GM18861 (cell line): ENCODE measurements at regions not wholly inside any gene's neighbourhood (a gene's known extent, or its start where the extent isn't known, plus 50 kb on each side); places are given as distances from the start of the nearest gene placed in this dataset.

Experiments
- ATAC-seq: cut with Tn5 transposase; IDR thresholded peaks from one replicate; pipeline ENCODE4 v1.9.1; 2021; ENCODE audit not compliant: unreplicated experiment

- no peak for ATAC-seq
Measured at GRCh38 chr16:9185381-9185780, 93.9 kb downstream of the HAPSTR1 start.

DNA sequence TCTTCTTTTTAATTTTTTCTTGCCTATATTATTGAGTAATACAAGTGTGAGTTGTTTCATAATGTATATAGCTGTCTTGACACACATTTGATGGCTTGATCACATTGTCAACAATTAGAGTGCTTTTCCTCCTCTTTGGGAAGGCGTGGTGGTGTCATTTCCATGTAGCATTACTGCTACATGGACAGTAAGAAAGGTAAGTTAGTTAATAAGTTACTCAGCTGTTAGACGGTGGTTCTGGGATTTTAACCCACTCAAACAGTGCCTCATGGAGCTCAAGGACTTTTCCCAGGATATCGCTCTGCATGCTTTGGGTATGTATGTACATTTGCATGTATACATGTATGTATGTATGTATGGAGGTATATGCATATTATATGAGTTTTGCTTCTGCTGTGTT is 94.6 kb downstream of the HAPSTR1 start:
- no peak for ATAC-seq

GRCh38 chr16:9188721-9189120 is 97.3 kb downstream of the HAPSTR1 start:
- no peak for ATAC-seq

DNA sequence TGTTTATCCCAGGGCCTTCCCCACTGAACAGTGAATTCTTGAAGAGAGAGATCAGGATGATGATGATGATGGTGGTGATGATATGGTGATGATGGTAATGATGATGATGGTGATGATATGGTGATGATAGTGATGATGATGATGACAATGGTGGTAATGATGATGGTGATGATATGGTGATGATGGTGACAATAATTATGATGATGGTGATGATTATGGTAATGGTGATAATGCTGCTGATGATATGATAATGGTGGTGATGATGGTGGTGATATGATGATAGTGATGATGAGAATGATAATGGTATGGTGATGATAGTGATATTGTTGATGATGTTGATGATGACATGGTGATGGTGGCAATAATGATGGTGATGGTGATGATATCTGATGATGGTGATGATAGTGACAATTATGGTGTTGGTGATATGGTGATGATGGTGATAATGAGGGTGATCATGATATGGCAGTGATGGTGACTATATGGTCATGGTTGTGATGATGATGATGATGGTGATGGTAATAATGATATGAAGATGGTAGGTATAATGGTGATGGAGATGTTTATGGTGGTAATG is 99.9 kb downstream of the HAPSTR1 start:
- ATAC-seq = no peak

GRCh38 chr16:9192746-9193145 is 101.3 kb downstream of the HAPSTR1 start:
- no peak for ATAC-seq

- ATAC-seq = no peak
Measured at GRCh38 chr16:9195287-9195686, 103.8 kb downstream of the HAPSTR1 start.

GRCh38 chr16:9197957-9198661 is 106.7 kb downstream of the HAPSTR1 start:
- ATAC-seq = no peak

DNA sequence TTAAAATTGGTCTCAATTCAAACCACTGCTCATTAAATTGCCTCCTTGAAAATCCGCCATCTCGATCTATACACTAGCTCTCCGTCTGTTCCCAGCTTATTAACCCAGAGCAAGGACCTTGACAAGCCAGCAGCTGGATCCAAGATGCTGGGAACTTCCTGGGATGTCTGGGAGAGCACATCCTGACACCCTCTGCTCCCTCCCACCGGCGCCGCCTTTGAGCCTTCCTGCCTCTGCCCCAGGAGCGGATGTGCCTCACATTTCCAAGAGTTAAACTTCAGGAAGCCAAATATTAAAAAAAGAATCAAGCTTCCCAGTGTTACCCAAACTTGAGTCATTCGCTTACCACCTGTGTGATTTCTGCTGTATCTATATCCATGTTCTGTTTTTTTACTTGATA is 107.9 kb downstream of the HAPSTR1 start:
- ATAC-seq = no peak

DNA sequence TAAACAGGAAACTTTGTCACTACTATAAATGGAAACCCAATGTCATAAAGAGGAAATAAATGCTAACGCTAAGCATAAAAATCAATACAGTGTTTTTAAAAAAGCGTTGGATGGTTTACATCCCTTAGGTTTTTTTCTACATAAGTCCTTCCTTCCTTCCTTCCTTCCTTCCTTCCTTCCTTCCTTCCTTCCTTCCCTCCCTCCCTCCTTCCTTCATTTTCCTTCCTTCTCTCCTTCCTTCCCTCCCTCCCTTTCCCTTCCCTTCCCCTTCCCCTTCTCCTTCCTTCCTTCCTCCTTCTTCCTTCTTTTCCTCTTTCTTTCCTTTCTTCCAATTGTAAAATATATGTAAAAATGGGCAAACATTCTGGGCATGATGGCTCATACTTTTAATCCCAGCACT is 108.3 kb downstream of the HAPSTR1 start:
- ATAC-seq = no peak

DNA sequence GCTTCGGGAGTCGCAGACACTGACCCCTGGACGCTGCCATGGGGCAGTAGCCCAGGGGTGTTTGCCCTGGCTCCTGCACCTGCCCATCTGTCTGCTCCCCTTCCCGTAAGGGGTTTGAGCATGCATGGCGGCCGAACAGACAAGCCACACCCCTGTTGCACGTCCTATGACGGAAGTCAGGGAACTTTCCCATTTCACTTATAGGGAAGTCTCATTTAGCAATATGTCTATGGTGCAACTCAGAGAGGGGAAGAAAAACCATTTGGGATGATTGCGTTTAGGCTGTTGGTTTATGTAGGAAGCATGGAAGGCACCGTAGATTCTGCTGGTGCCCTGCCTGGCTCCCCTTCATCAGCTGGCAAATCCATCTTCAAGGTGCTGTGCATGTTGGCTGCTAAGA is 112.5 kb downstream of the HAPSTR1 start:
- ATAC-seq = no peak

DNA sequence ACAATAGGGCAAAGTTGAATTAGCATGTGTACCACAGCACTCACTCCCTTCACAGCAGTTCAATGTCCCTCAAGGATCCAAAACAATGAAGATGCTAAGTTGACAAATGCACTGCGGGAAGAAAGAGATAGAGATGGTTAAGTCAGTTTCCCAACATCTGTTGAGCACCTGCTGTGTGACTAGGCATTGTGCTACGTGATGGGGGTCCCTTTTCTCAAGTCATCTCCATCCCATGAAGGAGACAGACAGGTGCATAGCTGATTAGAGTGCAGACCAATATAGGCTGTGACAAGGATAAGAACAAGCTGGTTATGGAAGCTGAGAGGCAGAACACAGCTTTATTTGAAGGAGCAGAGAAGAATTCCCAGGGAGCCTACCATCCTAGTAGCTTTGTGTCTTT is 114.2 kb downstream of the HAPSTR1 start:
- no peak for ATAC-seq

DNA sequence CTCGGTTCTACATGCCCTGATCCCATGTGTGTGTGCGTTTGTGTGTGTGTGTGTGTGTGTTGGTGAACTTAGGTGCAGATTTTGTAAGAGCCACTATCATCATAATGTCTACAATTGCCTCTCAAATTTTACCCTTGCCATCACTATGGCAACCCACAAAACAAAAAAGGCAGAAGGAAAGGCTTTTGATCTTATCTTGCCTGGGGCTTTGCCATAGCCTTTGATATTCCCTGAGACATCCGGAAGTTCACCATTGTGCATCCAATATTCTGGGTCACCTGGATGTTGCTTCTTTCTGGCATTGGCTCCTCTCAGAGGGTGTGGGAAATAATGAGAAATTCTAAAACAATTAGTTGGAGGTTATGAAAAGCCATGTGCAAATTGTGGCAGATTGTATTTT is 114.7 kb downstream of the HAPSTR1 start:
- no peak for ATAC-seq

GRCh38 chr16:9212621-9213020 is 121.2 kb downstream of the HAPSTR1 start:
- ATAC-seq = no peak

DNA sequence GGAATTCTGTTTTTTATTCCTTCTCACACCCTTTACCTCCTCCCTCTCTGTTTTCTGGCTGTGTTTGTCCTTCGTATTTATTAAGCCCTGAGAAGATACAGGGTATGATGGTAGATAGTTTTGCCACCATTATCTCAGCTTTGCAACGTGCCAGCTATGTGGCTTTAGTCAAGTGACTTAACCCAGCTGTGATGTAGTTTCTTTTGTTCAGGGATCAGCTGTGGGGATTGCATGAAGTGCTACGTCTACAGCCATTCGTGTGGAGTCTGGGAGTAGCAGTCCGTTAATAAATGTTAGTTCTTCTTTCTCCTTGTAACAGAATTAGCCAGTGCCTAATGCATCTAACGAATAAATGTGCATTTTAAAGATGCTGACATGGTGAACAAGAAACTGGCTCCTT is 128.4 kb downstream of the HAPSTR1 start:
- no peak for ATAC-seq

DNA sequence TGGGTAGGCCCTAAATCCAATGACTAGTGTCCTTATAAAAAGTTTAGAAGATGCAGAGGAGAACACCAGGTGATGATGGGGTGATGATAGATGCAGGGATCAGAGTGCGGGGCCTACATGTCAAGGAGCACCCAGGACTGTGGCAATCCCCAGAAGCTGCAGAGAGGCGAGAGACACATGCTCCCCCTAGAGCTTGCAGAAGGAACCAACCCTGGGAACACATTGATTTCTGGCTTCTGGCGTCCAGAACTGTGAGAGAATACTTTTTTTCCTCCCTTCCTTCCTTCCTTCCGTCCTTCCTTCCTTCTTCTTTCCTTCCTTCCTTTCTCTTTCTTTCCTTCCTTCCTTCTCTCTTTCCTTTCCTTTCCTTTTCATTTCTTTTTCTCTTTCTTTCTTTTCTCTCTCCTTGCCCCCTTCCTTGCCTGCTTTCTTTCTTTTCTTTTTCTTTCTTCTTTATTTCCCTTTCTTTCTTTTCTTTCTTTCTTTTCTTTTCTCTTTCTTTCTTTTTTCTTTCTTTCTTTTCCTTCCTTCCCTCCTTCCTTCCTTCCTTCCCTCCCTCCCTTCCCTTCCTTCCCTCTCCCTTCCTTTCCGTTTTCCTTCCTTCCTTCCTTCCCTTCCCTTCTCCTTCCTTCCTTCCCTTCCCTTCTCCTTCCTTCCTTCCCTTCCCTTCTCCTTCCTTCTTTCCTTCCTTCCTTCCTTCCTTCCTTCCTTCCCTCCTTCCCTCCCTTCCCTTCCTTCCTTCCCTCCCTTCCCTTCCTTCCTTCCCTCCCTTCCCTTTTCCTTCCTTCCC is 134.3 kb downstream of the HAPSTR1 start:
- no peak for ATAC-seq

GRCh38 chr16:9226924-9227323 is 135.5 kb downstream of the HAPSTR1 start:
- ATAC-seq = no peak

DNA sequence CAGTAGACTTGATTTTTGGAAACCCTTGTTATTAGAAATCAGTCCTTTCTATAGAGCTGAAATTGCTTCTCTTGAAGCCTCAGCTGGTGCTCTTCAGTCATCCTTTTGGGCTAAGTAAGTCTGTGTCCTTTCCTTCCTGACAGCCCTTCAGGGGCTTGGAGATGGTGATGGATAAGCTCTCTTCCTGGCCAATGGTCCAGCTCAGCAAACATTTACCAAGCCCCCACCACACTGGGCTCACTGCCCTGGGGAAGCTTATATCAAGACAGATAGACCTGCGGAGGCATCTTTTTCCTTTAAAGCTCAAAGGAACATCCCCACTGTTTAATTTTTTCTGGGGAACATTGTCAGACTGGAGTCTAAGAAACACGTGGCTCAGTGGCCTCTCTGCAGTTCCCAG is 139.6 kb downstream of the HAPSTR1 start:
- no peak for ATAC-seq

GRCh38 chr16:9232102-9232770 is 140.8 kb downstream of the HAPSTR1 start:
- ATAC-seq = no peak

DNA sequence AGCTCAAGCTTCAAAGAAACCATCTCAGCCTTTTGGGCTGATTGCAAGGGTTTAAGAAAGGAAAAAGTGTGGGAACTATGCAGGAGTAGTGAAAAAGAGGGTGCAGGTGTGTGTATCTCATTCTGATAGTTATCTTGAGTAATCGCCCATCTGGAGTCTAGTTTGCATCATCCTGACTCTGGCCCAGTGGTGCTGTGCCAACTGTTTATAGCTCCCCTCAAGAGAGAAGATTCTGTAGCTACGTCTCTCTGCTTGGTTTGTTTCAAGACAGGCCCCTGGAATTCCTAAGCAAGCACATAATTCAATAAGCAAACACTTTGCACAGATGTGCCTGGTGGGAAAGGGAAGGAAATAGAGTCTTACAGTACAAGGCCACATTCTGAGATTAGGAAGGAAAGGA is 144.4 kb downstream of the HAPSTR1 start:
- ATAC-seq = no peak

GRCh38 chr16:9236319-9236718 is 144.9 kb downstream of the HAPSTR1 start:
- no peak for ATAC-seq

DNA sequence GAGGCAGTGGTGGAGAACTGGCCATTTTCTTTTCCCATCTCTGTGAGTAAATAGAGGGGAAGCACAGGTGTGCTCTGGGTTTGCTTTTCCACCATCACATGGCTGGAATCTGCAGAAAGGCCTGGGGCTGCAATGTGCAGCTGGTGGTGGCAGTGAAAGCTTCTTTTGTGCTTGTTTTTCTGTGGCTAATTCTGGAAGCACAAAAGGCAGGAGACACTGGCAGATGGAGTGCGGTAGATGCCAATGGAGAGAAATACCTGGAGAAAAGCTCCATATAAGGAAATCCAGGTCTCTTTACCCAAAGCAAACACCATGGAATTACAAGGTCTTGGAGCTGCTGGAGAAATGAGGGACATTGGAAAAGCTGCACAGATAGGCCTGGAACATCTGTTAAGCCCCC is 146.9 kb downstream of the HAPSTR1 start:
- ATAC-seq = no peak

DNA sequence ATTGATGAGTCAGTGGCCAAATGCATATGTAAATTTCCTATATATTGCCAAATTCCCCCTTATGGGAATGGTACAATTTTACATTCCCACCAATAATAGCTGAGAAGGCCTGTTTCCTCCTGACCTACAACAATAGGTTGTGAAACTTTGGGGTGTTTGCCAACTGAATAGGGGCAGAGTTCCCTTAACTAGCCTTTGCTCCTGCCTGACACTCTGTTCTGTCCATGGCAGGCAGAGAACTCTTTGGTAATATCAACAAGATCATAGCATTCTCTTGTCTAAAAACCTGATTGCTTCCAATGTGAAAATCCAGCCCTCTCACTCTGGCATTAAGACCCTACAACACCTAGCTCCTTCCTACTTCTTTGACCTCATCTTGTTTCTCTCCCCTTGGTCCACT is 149.7 kb downstream of the HAPSTR1 start:
- no peak for ATAC-seq
